ENCODE measurements at regions not wholly inside any gene's neighbourhood (a gene's known extent, or its start where the extent isn't known, plus 50 kb on each side); places are given as distances from the start of the nearest gene placed in this dataset.

- H3K9ac ChIP-seq (ENCODE audit: low read length in 2 of 2): no peak overlapping the region
- H3K27me3 ChIP-seq (ENCODE audit: control insufficient read depth in 1 of 2, insufficient read depth in 2 of 2, low read length in 2 of 2): no peaks in the 10 kb centered on the region
- no peak overlapping the region for H3K27ac ChIP-seq (ENCODE audit: low read length)
- H3K36me3 ChIP-seq (ENCODE audit: control insufficient read depth in 2 of 2, insufficient read depth in 2 of 2, low read length in 2 of 2): no peaks in the 10 kb centered on the region
- H3K9me3 ChIP-seq (ENCODE audit: control insufficient read depth in 2 of 2, low read length in 2 of 2): no peaks in the 10 kb centered on the region
- H3K4me3 ChIP-seq (ENCODE audit: low read length in 2 of 2): no peak overlapping the region
- H3K4me1 ChIP-seq (ENCODE audit: control insufficient read depth, insufficient read depth, low read length): no peaks in the 10 kb centered on the region
These were observed 162.4 kb upstream of the NUDT4 start for GRCh38 chr12:93215290-93215678.

- H3K27me3 ChIP-seq (ENCODE audit: control insufficient read depth in 1 of 2, insufficient read depth in 2 of 2, low read length in 2 of 2): no peaks in the 10 kb centered on the region
- H3K36me3 ChIP-seq (ENCODE audit: control insufficient read depth in 2 of 2, insufficient read depth in 2 of 2, low read length in 2 of 2): no peaks in the 10 kb centered on the region
- H3K9ac ChIP-seq (ENCODE audit: low read length in 2 of 2): no peak overlapping the region
- peaks cover 4% of the 10 kb centered on the region for H3K4me1 ChIP-seq (ENCODE audit: control insufficient read depth, insufficient read depth, low read length)
- H3K4me3 ChIP-seq (ENCODE audit: low read length in 2 of 2): no peak overlapping the region
- H3K9me3 ChIP-seq (ENCODE audit: control insufficient read depth in 2 of 2, low read length in 2 of 2): no peaks in the 10 kb centered on the region
- no peak overlapping the region for H3K27ac ChIP-seq (ENCODE audit: low read length)
These were observed 157.8 kb upstream of the NUDT4 start for GRCh38 chr12:93219947-93220346.

- Histone ChIP-seq H3K9ac (ENCODE audit: low read length in 2 of 2) (no peak overlapping the region), H3K27me3 (ENCODE audit: control insufficient read depth in 1 of 2, insufficient read depth in 2 of 2, low read length in 2 of 2) (no peaks in the 10 kb centered on the region), H3K4me3 (ENCODE audit: low read length in 2 of 2) (no peak overlapping the region), H3K9me3 (ENCODE audit: control insufficient read depth in 2 of 2, low read length in 2 of 2) (no peaks in the 10 kb centered on the region), H3K27ac (ENCODE audit: low read length) (no peak overlapping the region), H3K4me1 (ENCODE audit: control insufficient read depth, insufficient read depth, low read length) (peaks cover 4% of the 10 kb centered on the region), H3K36me3 (ENCODE audit: control insufficient read depth in 2 of 2, insufficient read depth in 2 of 2, low read length in 2 of 2) (no peaks in the 10 kb centered on the region)
These were observed 155.9 kb upstream of the NUDT4 start for GRCh38 chr12:93221841-93222240.

- no peak overlapping the region for H3K4me3 ChIP-seq (ENCODE audit: low read length in 2 of 2)
- peaks cover 0 to 5% of the 10 kb centered on the region in 2 donors for H3K9me3 ChIP-seq (ENCODE audit: control insufficient read depth in 2 of 2, low read length in 2 of 2)
- peaks cover 4% of the 10 kb centered on the region for H3K4me1 ChIP-seq (ENCODE audit: control insufficient read depth, insufficient read depth, low read length)
- no peaks in the 10 kb centered on the region for H3K36me3 ChIP-seq (ENCODE audit: control insufficient read depth in 2 of 2, insufficient read depth in 2 of 2, low read length in 2 of 2)
- no peak overlapping the region for H3K27ac ChIP-seq (ENCODE audit: low read length)
- no peaks in the 10 kb centered on the region for H3K27me3 ChIP-seq (ENCODE audit: control insufficient read depth in 1 of 2, insufficient read depth in 2 of 2, low read length in 2 of 2)
- no peak overlapping the region for H3K9ac ChIP-seq (ENCODE audit: low read length in 2 of 2)
These were observed 154.0 kb upstream of the NUDT4 start for GRCh38 chr12:93223440-93224426.

GRCh38 chr12:93225094-93225493 is 152.6 kb upstream of the NUDT4 start:
- H3K4me3 ChIP-seq (ENCODE audit: low read length in 2 of 2): no peak overlapping the region
- H3K27ac ChIP-seq (ENCODE audit: low read length): no peak overlapping the region
- peaks cover 4% of the 10 kb centered on the region for H3K4me1 ChIP-seq (ENCODE audit: control insufficient read depth, insufficient read depth, low read length)

GRCh38 chr12:93226361-93226760 is 151.4 kb upstream of the NUDT4 start:
- no peaks in the 10 kb centered on the region for H3K36me3 ChIP-seq (ENCODE audit: control insufficient read depth in 2 of 2, insufficient read depth in 2 of 2, low read length in 2 of 2)
- H3K4me3 ChIP-seq (ENCODE audit: low read length in 2 of 2): no peak overlapping the region
- no peaks in the 10 kb centered on the region for H3K27me3 ChIP-seq (ENCODE audit: control insufficient read depth in 1 of 2, insufficient read depth in 2 of 2, low read length in 2 of 2)
- H3K4me1 ChIP-seq (ENCODE audit: control insufficient read depth, insufficient read depth, low read length): peaks cover 4% of the 10 kb centered on the region
- H3K27ac ChIP-seq (ENCODE audit: low read length): no peak overlapping the region
- peaks cover 0 to 5% of the 10 kb centered on the region in 2 donors for H3K9me3 ChIP-seq (ENCODE audit: control insufficient read depth in 2 of 2, low read length in 2 of 2)
- H3K9ac ChIP-seq (ENCODE audit: low read length in 2 of 2): no peak overlapping the region

More at GRCh38 chr12:93225094-93225493, 152.6 kb upstream of the NUDT4 start:
- H3K36me3 ChIP-seq (ENCODE audit: control insufficient read depth in 2 of 2, insufficient read depth in 2 of 2, low read length in 2 of 2): no peaks in the 10 kb centered on the region
- H3K9me3 ChIP-seq (ENCODE audit: control insufficient read depth in 2 of 2, low read length in 2 of 2): peaks cover 0 to 5% of the 10 kb centered on the region in 2 donors
- H3K27me3 ChIP-seq (ENCODE audit: control insufficient read depth in 1 of 2, insufficient read depth in 2 of 2, low read length in 2 of 2): no peaks in the 10 kb centered on the region
- no peak overlapping the region for H3K9ac ChIP-seq (ENCODE audit: low read length in 2 of 2)

- Histone ChIP-seq H3K4me1 (ENCODE audit: control insufficient read depth, insufficient read depth, low read length) (peaks cover 3% of the 10 kb centered on the region), H3K4me3 (ENCODE audit: low read length in 2 of 2) (no peak overlapping the region), H3K36me3 (ENCODE audit: control insufficient read depth in 2 of 2, insufficient read depth in 2 of 2, low read length in 2 of 2) (no peaks in the 10 kb centered on the region), H3K27ac (ENCODE audit: low read length) (no peak overlapping the region), H3K9ac (ENCODE audit: low read length in 2 of 2) (no peak overlapping the region), H3K9me3 (ENCODE audit: control insufficient read depth in 2 of 2, low read length in 2 of 2) (peaks cover 0 to 5% of the 10 kb centered on the region in 2 donors), H3K27me3 (ENCODE audit: control insufficient read depth in 1 of 2, insufficient read depth in 2 of 2, low read length in 2 of 2) (no peaks in the 10 kb centered on the region)
These were observed 148.0 kb upstream of the NUDT4 start for GRCh38 chr12:93229494-93230325.

- H3K36me3 ChIP-seq (ENCODE audit: control insufficient read depth in 2 of 2, insufficient read depth in 2 of 2, low read length in 2 of 2): no peaks in the 10 kb centered on the region
- H3K4me1 ChIP-seq (ENCODE audit: control insufficient read depth, insufficient read depth, low read length): peaks cover 3% of the 10 kb centered on the region
- H3K9ac ChIP-seq (ENCODE audit: low read length in 2 of 2): no peak overlapping the region
- H3K27ac ChIP-seq (ENCODE audit: low read length): no peak overlapping the region
- H3K4me3 ChIP-seq (ENCODE audit: low read length in 2 of 2): no peak overlapping the region
- H3K27me3 ChIP-seq (ENCODE audit: control insufficient read depth in 1 of 2, insufficient read depth in 2 of 2, low read length in 2 of 2): no peaks in the 10 kb centered on the region
- peaks cover 0 to 5% of the 10 kb centered on the region in 2 donors for H3K9me3 ChIP-seq (ENCODE audit: control insufficient read depth in 2 of 2, low read length in 2 of 2)
These were observed 147.4 kb upstream of the NUDT4 start for GRCh38 chr12:93230326-93230720.

- Histone ChIP-seq H3K27ac (ENCODE audit: low read length) (no peak overlapping the region), H3K4me3 (ENCODE audit: low read length in 2 of 2) (no peak overlapping the region), H3K9ac (ENCODE audit: low read length in 2 of 2) (no peak overlapping the region), H3K9me3 (ENCODE audit: control insufficient read depth in 2 of 2, low read length in 2 of 2) (peaks cover 0 to 5% of the 10 kb centered on the region in 2 donors), H3K27me3 (ENCODE audit: control insufficient read depth in 1 of 2, insufficient read depth in 2 of 2, low read length in 2 of 2) (no peaks in the 10 kb centered on the region), H3K36me3 (ENCODE audit: control insufficient read depth in 2 of 2, insufficient read depth in 2 of 2, low read length in 2 of 2) (no peaks in the 10 kb centered on the region), H3K4me1 (ENCODE audit: control insufficient read depth, insufficient read depth, low read length) (peaks cover 3% of the 10 kb centered on the region)
These were observed 145.8 kb upstream of the NUDT4 start for GRCh38 chr12:93231938-93232337.

GRCh38 chr12:93234641-93235040 is 143.1 kb upstream of the NUDT4 start:
- Histone ChIP-seq H3K9ac (ENCODE audit: low read length in 2 of 2) (no peak overlapping the region), H3K9me3 (ENCODE audit: control insufficient read depth in 2 of 2, low read length in 2 of 2) (peaks cover 0 to 5% of the 10 kb centered on the region in 2 donors), H3K27ac (ENCODE audit: low read length) (no peak overlapping the region), H3K4me3 (ENCODE audit: low read length in 2 of 2) (no peak overlapping the region), H3K4me1 (ENCODE audit: control insufficient read depth, insufficient read depth, low read length) (peaks cover 5% of the 10 kb centered on the region), H3K27me3 (ENCODE audit: control insufficient read depth in 1 of 2, insufficient read depth in 2 of 2, low read length in 2 of 2) (no peaks in the 10 kb centered on the region), H3K36me3 (ENCODE audit: control insufficient read depth in 2 of 2, insufficient read depth in 2 of 2, low read length in 2 of 2) (no peaks in the 10 kb centered on the region)
